ENCODE measurements at regions not wholly inside any gene's neighbourhood (a gene's known extent, or its start where the extent isn't known, plus 50 kb on each side); places are given as distances from the start of the nearest gene placed in this dataset.

DNA sequence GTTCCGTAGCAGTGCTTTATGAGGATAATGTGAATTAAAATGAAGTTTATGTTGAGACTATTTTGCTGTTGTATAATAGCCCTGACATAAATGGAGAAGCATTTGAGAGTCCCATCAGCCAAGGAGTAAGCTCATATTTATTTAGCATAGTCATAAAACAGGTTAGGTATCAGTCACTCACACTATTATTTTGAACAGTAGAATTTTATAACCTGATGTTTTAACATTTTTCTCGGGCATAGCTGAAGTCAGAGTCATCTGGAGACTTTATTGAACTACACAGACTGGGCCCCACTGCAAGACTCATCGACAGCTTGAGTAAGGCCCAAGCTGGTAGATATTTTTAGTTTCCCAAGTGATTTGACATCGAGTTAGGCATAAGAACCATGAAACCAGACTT, 620.3 kb upstream of the WWC1 start:
- H3K36me3 ChIP-seq (replicated peaks in 1 of 2; ENCODE audit: insufficient read depth in 1 of 2, low read depth in 2 of 2) = no peaks in the 10 kb centered on the region
- DNase-seq (no peak), ATAC-seq (no peak)
- intact Hi-C loops (cut with DNase I) = no loop called here
- no peak for TF ChIP-seq POLR2A (IDR thresholded peaks at IDR 0.05)
- TF ChIP-seq, protein P1, sequence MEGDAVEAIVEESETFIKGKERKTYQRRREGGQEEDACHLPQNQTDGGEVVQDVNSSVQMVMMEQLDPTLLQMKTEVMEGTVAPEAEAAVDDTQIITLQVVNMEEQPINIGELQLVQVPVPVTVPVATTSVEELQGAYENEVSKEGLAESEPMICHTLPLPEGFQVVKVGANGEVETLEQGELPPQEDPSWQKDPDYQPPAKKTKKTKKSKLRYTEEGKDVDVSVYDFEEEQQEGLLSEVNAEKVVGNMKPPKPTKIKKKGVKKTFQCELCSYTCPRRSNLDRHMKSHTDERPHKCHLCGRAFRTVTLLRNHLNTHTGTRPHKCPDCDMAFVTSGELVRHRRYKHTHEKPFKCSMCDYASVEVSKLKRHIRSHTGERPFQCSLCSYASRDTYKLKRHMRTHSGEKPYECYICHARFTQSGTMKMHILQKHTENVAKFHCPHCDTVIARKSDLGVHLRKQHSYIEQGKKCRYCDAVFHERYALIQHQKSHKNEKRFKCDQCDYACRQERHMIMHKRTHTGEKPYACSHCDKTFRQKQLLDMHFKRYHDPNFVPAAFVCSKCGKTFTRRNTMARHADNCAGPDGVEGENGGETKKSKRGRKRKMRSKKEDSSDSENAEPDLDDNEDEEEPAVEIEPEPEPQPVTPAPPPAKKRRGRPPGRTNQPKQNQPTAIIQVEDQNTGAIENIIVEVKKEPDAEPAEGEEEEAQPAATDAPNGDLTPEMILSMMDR (IDR thresholded peaks at IDR 0.05) = no peak
- H3K4me3 ChIP-seq = no peak overlapping the region
- peaks cover 0 to under 1% (median 0%) of the 10 kb centered on the region in 3 donors for H3K9me3 ChIP-seq
- H3K4me1 ChIP-seq = no peaks in the 10 kb centered on the region
- H3K27me3 ChIP-seq = no peaks in the 10 kb centered on the region
- WGBS, 2 donors = 60 to 79% methylated on average over 4 of the region's 4 CpGs
- no peak overlapping the region for H3K27ac ChIP-seq

- DNase-seq = no peak
- intact Hi-C loops (cut with DNase I) = no loop called here
- 11 to 16% methylated on average over 2 of the region's 2 CpGs for whole genome bisulfite sequencing, 2 donors
- Histone ChIP-seq H3K27ac (no peak overlapping the region), H3K4me3 (no peak overlapping the region), H3K4me1 (no peaks in the 10 kb centered on the region), H3K27me3 (no peaks in the 10 kb centered on the region), H3K9me3 (peaks cover 0 to 10% (median 0%) of the 10 kb centered on the region in 3 donors), H3K36me3 (replicated peaks in 1 of 2; ENCODE audit: insufficient read depth in 1 of 2, low read depth in 2 of 2) (no peaks in the 10 kb centered on the region)
- TF ChIP-seq, protein P1 (IDR thresholded peaks at IDR 0.05) = no peak
- no peak for ATAC-seq
Observed at GRCh38 chr5:167673942-167674341, 617.5 kb upstream of the WWC1 start.

GRCh38 chr5:167678481-167678880, 613.0 kb upstream of the WWC1 start:
- no peaks in the 10 kb centered on the region for H3K36me3 ChIP-seq (replicated peaks in 1 of 2; ENCODE audit: insufficient read depth in 1 of 2, low read depth in 2 of 2)
- no peak overlapping the region for H3K4me3 ChIP-seq
- no peak overlapping the region for H3K27ac ChIP-seq
- ATAC-seq = no peak
- H3K9me3 ChIP-seq = peaks cover 0 to 10% (median 0%) of the 10 kb centered on the region in 3 donors
- H3K27me3 ChIP-seq = no peaks in the 10 kb centered on the region
- 56 to 64% methylated on average over 3 of the region's 3 CpGs for WGBS, 2 donors
- no peaks in the 10 kb centered on the region for H3K4me1 ChIP-seq
- intact Hi-C loops (cut with DNase I) = no loop called here
- no peak for TF ChIP-seq POLR2A (IDR thresholded peaks at IDR 0.05)
- TF ChIP-seq, protein P1 (IDR thresholded peaks at IDR 0.05) = no peak
- DNase-seq = no peak

- Histone ChIP-seq H3K4me1 (no peaks in the 10 kb centered on the region), H3K27ac (no peak overlapping the region), H3K27me3 (no peaks in the 10 kb centered on the region), H3K36me3 (replicated peaks in 1 of 2; ENCODE audit: insufficient read depth in 1 of 2, low read depth in 2 of 2) (no peaks in the 10 kb centered on the region), H3K4me3 (no peak overlapping the region), H3K9me3 (no peaks in the 10 kb centered on the region)
- no peak for ATAC-seq
- no peak for DNase-seq
- 69 to 78% methylated on average over 3 of the region's 3 CpGs for WGBS, 2 donors
- intact Hi-C loops (cut with DNase I) = no loop called here
- TF ChIP-seq, protein P1 (IDR thresholded peaks at IDR 0.05) = no peak
- TF ChIP-seq POLR2A (IDR thresholded peaks at IDR 0.05) = no peak
Observed at GRCh38 chr5:167684251-167684650, 607.2 kb upstream of the WWC1 start.

DNA sequence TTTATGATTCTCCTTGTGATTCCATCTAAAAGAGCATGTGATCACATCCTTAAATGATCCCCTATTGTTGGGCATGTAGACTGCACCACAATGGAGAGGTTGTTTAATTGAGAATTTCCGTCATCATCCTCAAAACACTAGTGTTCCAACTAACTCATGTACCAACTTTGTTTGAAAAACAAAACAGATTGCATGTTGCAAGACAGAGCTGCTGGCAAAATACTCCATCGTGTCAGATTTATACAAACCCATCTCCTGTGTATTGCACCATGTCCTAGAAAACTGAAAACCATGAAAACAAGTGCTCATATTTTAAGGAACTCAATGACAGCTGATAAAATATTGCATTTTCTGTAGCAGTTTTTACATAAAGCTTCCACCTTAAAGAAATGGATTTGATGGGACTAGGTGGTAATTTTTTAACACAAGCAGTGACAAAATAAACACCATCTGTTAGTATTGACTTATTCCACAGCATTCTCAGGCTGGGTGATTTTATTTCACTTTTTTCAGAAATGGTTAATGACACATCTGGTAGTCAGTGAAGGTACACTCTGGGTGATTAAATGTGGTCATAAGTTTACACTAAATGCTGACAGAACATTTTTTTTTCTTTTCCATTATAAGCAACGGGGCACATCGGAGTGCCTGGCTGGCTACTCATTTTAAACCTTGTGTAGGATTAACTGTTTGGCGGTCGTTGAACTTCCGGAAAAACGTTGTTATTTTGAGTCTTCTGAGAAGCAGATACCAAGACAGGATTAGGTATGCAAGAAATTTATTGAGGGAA, 602.9 kb upstream of the WWC1 start:
- no peaks in the 10 kb centered on the region for H3K36me3 ChIP-seq (replicated peaks in 1 of 2; ENCODE audit: insufficient read depth in 1 of 2, low read depth in 2 of 2)
- no peaks in the 10 kb centered on the region for H3K4me1 ChIP-seq
- intact Hi-C loops (cut with DNase I) = no loop called here
- H3K9me3 ChIP-seq = no peaks in the 10 kb centered on the region
- no peak for TF ChIP-seq POLR2A (IDR thresholded peaks at IDR 0.05)
- TF ChIP-seq, protein P1 (IDR thresholded peaks at IDR 0.05) = no peak
- no peak for ATAC-seq
- DNase-seq = no peak
- no peak overlapping the region for H3K27ac ChIP-seq
- 52 to 54% methylated on average over 8 of the region's 8 CpGs for WGBS, 2 donors
- H3K27me3 ChIP-seq = no peaks in the 10 kb centered on the region
- no peak overlapping the region for H3K4me3 ChIP-seq
